H9 (cell line): ENCODE measurements at regions not wholly inside any gene's neighbourhood (a gene's known extent, or its start where the extent isn't known, plus 50 kb on each side); places are given as distances from the start of the nearest gene placed in this dataset.

ENCODE experiments used
- DNase-seq: peaks from one replicate; pipeline ENCODE4 v3.0.0-alpha.2; 2017
- H2AFZ ChIP-seq: one replicate; pipeline ENCODE4 v1.6.1; 2013; ENCODE audit warnings: mild to moderate bottlenecking, low read length, control low read depth, moderate library complexity
- H2AK5ac ChIP-seq: 2 replicates; pipeline ENCODE4 v1.6.1; 2013; ENCODE audit warnings: low read length, control low read depth, mixed read lengths; ENCODE audit not compliant: insufficient read length
- H2BK120ac ChIP-seq: one replicate; pipeline ENCODE4 v1.6.1; 2013; ENCODE audit warnings: low read depth, mild to moderate bottlenecking, low read length, control low read depth, inconsistent platforms; ENCODE audit not compliant: poor library complexity, severe bottlenecking
- H2BK12ac ChIP-seq: 2 replicates; pipeline ENCODE4 v1.6.1; 2013; ENCODE audit warnings: low read length, control low read depth, mixed read lengths, low read depth; ENCODE audit not compliant: insufficient read length
- H2BK15ac ChIP-seq: 2 replicates; pipeline ENCODE4 v1.6.1; 2013; ENCODE audit warnings: low read depth, low read length, control low read depth
- H2BK20ac ChIP-seq: one replicate; pipeline ENCODE4 v1.6.1; 2013; ENCODE audit warnings: low read depth, mild to moderate bottlenecking, low read length, control low read depth, inconsistent platforms; ENCODE audit not compliant: poor library complexity, severe bottlenecking
- H2BK5ac ChIP-seq: 2 replicates; pipeline ENCODE4 v1.6.1; 2013; ENCODE audit warnings: low read length, control low read depth, mixed read lengths; ENCODE audit not compliant: insufficient read length
- H3K14ac ChIP-seq: 2 replicates; pipeline ENCODE4 v1.6.1; 2013; ENCODE audit warnings: low read length, control low read depth; ENCODE audit not compliant: insufficient read depth
- H3K18ac ChIP-seq: 2 replicates; pipeline ENCODE4 v1.6.1; 2013; ENCODE audit warnings: low read depth, mild to moderate bottlenecking, mixed read lengths, low read length, control low read depth; ENCODE audit not compliant: insufficient read length
- H3K23ac ChIP-seq: 2 replicates; pipeline ENCODE4 v1.6.1; 2013; ENCODE audit warnings: low read length, control low read depth, mixed read lengths, low read depth; ENCODE audit not compliant: insufficient read length
- H3K23me2 ChIP-seq: 2 replicates; pipeline ENCODE4 v1.6.1; 2013; ENCODE audit warnings: low read depth, mild to moderate bottlenecking, mixed read lengths, low read length, control low read depth; ENCODE audit not compliant: insufficient read length, poor library complexity, severe bottlenecking
- H3K27ac ChIP-seq: 2 replicates; pipeline ENCODE4 v1.5.1; 2013; ENCODE audit warnings: low read length, control low read depth, mixed read lengths, low read depth; ENCODE audit not compliant: insufficient read length
- H3K27me3 ChIP-seq: 2 replicates; pipeline ENCODE4 v1.6.1; 2013; ENCODE audit warnings: low read length, control low read depth, inconsistent platforms; ENCODE audit not compliant: insufficient read depth
- H3K4ac ChIP-seq: 2 replicates; pipeline ENCODE4 v1.6.1; 2013; ENCODE audit warnings: low read depth, mild to moderate bottlenecking, control low read depth, inconsistent platforms, low read length, moderate library complexity
- H3K4me1 ChIP-seq: 2 replicates; pipeline ENCODE4 v1.6.1; 2013; ENCODE audit warnings: low read length, control low read depth, inconsistent platforms; ENCODE audit not compliant: insufficient read depth
- H3K4me2 ChIP-seq: 2 replicates; pipeline ENCODE4 v1.6.1; 2013; ENCODE audit warnings: low read length, control low read depth, mixed read lengths; ENCODE audit not compliant: insufficient read length, insufficient read depth
- H3K56ac ChIP-seq: 2 replicates; pipeline ENCODE4 v1.6.1; 2013; ENCODE audit warnings: low read depth, mild to moderate bottlenecking, mixed read lengths, low read length, control low read depth; ENCODE audit not compliant: insufficient read length
- H3K79me1 ChIP-seq: 2 replicates; pipeline ENCODE4 v1.6.1; 2013; ENCODE audit warnings: low read depth, mild to moderate bottlenecking, moderate library complexity, low read length, control low read depth, inconsistent platforms; ENCODE audit not compliant: insufficient read depth, poor library complexity, severe bottlenecking
- H3K79me2 ChIP-seq: 2 replicates; pipeline ENCODE4 v1.6.1; 2013; ENCODE audit warnings: low read length, control low read depth, inconsistent platforms; ENCODE audit not compliant: insufficient read depth
- H3K9ac ChIP-seq: 2 replicates; pipeline ENCODE4 v1.6.1; 2013; ENCODE audit warnings: low read length, control low read depth, mixed read lengths; ENCODE audit not compliant: insufficient read length; ENCODE audit errors: extremely low read depth
- H3K9me3 ChIP-seq: one replicate; pipeline ENCODE4 v1.6.1; 2013; ENCODE audit warnings: low read depth, low read length, inconsistent platforms; ENCODE audit not compliant: control insufficient read depth
- H3T11ph ChIP-seq: one replicate; pipeline ENCODE4 v1.6.1; 2013; ENCODE audit warnings: mild to moderate bottlenecking, low read length, control low read depth, inconsistent platforms
- H4K20me1 ChIP-seq: one replicate; pipeline ENCODE4 v1.6.1; 2013; ENCODE audit not compliant: control insufficient read depth, insufficient read length, insufficient read depth
- H4K5ac ChIP-seq: 2 replicates; pipeline ENCODE4 v1.6.1; 2013; ENCODE audit warnings: low read depth, mild to moderate bottlenecking, mixed read lengths, low read length, control low read depth; ENCODE audit not compliant: insufficient read length
- H4K8ac ChIP-seq: replicated peaks from 2 replicates; pipeline ENCODE4 v1.6.1; 2013; ENCODE audit warnings: low read length, control low read depth, mixed read lengths, low read depth; ENCODE audit not compliant: insufficient read length
- H4K91ac ChIP-seq: 2 replicates; pipeline ENCODE4 v1.6.1; 2013; ENCODE audit warnings: low read depth, mild to moderate bottlenecking, moderate library complexity, mixed read lengths, low read length, control low read depth; ENCODE audit not compliant: insufficient read length
- H3K27ac Mint-ChIP-seq, 3 experiments: 2 replicates in 2 of 3; 3 replicates in 1 of 3; pipeline ENCODE4 v1.8.0; 2020 to 2021; ENCODE audit warnings: mixed read lengths in 3 of 3, mild to moderate bottlenecking in 1 of 3, moderate library complexity in 1 of 3
- H3K27me3 Mint-ChIP-seq: 2 replicates; pipeline ENCODE4 v1.8.0; 2021; ENCODE audit warnings: low read depth, mild to moderate bottlenecking, moderate library complexity, mixed read lengths
- H3K36me3 Mint-ChIP-seq, 3 experiments: 2 replicates in 2 of 3; 3 replicates in 1 of 3; pipeline ENCODE4 v1.8.0; 2020 to 2021; ENCODE audit warnings: low read depth in 3 of 3, mixed read lengths in 3 of 3; ENCODE audit not compliant: insufficient read depth in 1 of 3
- H3K4me1 Mint-ChIP-seq, 2 experiments: 2 replicates each; pipeline ENCODE4 v1.8.0; 2020; ENCODE audit warnings: mixed read lengths in 2 of 2
- H3K4me3 Mint-ChIP-seq, 2 experiments: 2 replicates in 1 of 2; 3 replicates in 1 of 2; pipeline ENCODE4 v1.8.0; 2020 to 2021; ENCODE audit warnings: mild to moderate bottlenecking in 2 of 2, mixed read lengths in 2 of 2, moderate library complexity in 1 of 2
- H3K9me3 Mint-ChIP-seq, 2 experiments: 2 replicates in 1 of 2; 3 replicates in 1 of 2; pipeline ENCODE4 v1.8.0; 2020; ENCODE audit warnings: mild to moderate bottlenecking in 2 of 2, mixed read lengths in 2 of 2, moderate library complexity in 1 of 2
- CTCF ChIP-seq: fragments of 200-600 bp; sonication (generic); conservative IDR thresholded peaks from 3 replicates; pipeline ENCODE4 v1.8.0; 2021; ENCODE audit warnings: antibody characterized with exemption, mild to moderate bottlenecking
- WGBS: extraction: QIAGEN DNeasy Blood & Tissue Kit; methylation state at CpG from one replicate; pipeline ENCODE4 v1.1.7; 2013; ENCODE audit warnings: missing lambda C conversion rate, low lambda C conversion rate, mixed read lengths; ENCODE audit not compliant: insufficient read length; ENCODE audit errors: extremely low coverage; 5-methylcytosine and 5-hydroxymethylcytosine counted together

- no peak overlapping the region for H2BK5ac ChIP-seq
- no peak overlapping the region for H2BK20ac ChIP-seq
- Mint-ChIP-seq H3K9me3 (no peaks in the 10 kb centered on the region; a peak in 1 of 5 replicates), H3K36me3 (no peaks in the 10 kb centered on the region), H3K27ac (peak overlapping the region in 1 of 3 experiments; percentile 7; a peak in 1 of 7 replicates), H3K4me3 (no peak overlapping the region), H3K27me3 (no peaks in the 10 kb centered on the region), H3K4me1 (peaks cover 28 to 35% of the 10 kb centered on the region in 2 experiments)
- H3K18ac ChIP-seq: no peak overlapping the region
- H4K8ac ChIP-seq: no peak overlapping the region
- peaks cover 10% of the 10 kb centered on the region for H3K4me1 ChIP-seq
- no peaks in the 10 kb centered on the region for H4K20me1 ChIP-seq
- no CpG with 5 or more reads among the region's 1 CpG for WGBS
- H3K23ac ChIP-seq: no peak overlapping the region
- no peaks in the 10 kb centered on the region for H3K79me1 ChIP-seq
- H3K27ac ChIP-seq: no peak overlapping the region
- no peaks in the 10 kb centered on the region for H3K23me2 ChIP-seq
- H4K5ac ChIP-seq: no peak overlapping the region
- no peak overlapping the region for H4K91ac ChIP-seq
- no peaks in the 10 kb centered on the region for H3K79me2 ChIP-seq
- peak overlapping the region; percentile 6 for H2BK120ac ChIP-seq
- no peak for DNase-seq
- no peak overlapping the region for H3K14ac ChIP-seq
- H3K9me3 ChIP-seq: no peaks in the 10 kb centered on the region
- H3K4me2 ChIP-seq: no peak overlapping the region
- TF ChIP-seq CTCF: no peak
- H2BK12ac ChIP-seq: no peak overlapping the region
- no peak overlapping the region for H2AK5ac ChIP-seq
- no peak overlapping the region for H3K9ac ChIP-seq
- H3K27me3 ChIP-seq: no peaks in the 10 kb centered on the region
- no peak overlapping the region for H2AFZ ChIP-seq
- no peak overlapping the region for H3K4ac ChIP-seq
- H3T11ph ChIP-seq: no peak overlapping the region
- no peak overlapping the region for H3K56ac ChIP-seq
- no peak overlapping the region for H2BK15ac ChIP-seq
Observed at GRCh38 chr9:100674419-100675122, 96.7 kb downstream of the CAVIN4 start.
